Transverse colon (tissue), 3 donors: ENCODE measurements at regions not wholly inside any gene's neighbourhood (a gene's known extent, or its start where the extent isn't known, plus 50 kb on each side); places are given as distances from the start of the nearest gene placed in this dataset.

ENCODE experiments used
- CTCF ChIP-seq, 5 experiments: fragments of 200-600 bp in 3 of 5; fragments of 450-650 bp in 2 of 5; sonication (generic) in 3 of 5; IDR thresholded peaks; 1 replicate in 2 of 5; 2 replicates in 3 of 5; pipeline ENCODE4 v1.5.1; 2016 to 2017; ENCODE audit warnings: antibody characterized with exemption in 5 of 5, inconsistent platforms in 3 of 5, mild to moderate bottlenecking in 2 of 5, moderate library complexity in 1 of 5
- EP300 ChIP-seq: sonication (generic); formaldehyde crosslinking; IDR thresholded peaks from one replicate; pipeline ENCODE4 v1.6.1; 2017; ENCODE audit warnings: antibody characterized with exemption, low read depth
- POLR2A ChIP-seq: fragments of 450-650 bp; IDR thresholded peaks from one replicate; pipeline ENCODE4 v1.6.1; 2016; ENCODE audit warnings: antibody characterized with exemption, mild to moderate bottlenecking, moderate library complexity

DNA sequence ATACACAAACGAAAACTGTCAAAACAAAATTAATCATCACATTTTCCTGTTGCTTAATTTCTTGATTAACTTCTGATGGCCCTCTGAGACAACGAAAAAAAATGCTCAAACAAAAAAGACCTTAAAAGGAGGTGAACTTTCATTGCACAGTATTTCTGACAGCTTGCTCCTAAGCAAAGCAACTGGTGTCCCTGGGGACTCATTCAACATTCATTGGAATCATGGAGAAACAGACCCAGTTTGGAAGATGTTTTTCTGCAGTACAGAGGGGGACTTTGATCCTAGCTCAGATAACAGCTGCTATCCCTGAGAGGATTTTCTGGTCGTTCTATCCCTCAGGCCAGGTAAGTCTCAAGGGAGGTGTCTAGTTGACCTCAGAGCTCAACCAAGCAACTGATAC lies 378.7 kb upstream of the ATP11B start:
- TF ChIP-seq POLR2A (no peak), CTCF (IDR thresholded peaks at IDR 0.05) (no peak), EP300 (no peak)
